Caki2 (cell line): ENCODE measurements at regions not wholly inside any gene's neighbourhood (a gene's known extent, or its start where the extent isn't known, plus 50 kb on each side); places are given as distances from the start of the nearest gene placed in this dataset.
"Not testable (repeated sequence)": the region's sequence is repeated elsewhere in the genome, so short reads cannot be mapped to it uniquely, and the experiment has no call there.

Source experiments
- DNase-seq: peaks from one replicate; pipeline ENCODE4 v3.0.0-alpha.2; 2015; ENCODE audit warnings: low read depth
- in situ Hi-C: cut with HindIII; loops from 2 replicates; pipeline ENCODE4 v1.10.0; 2016; ENCODE audit warnings: low sequenced_read_pairs, low pct_unique_long_range_greater_than_20kb, mixed read lengths

DNA sequence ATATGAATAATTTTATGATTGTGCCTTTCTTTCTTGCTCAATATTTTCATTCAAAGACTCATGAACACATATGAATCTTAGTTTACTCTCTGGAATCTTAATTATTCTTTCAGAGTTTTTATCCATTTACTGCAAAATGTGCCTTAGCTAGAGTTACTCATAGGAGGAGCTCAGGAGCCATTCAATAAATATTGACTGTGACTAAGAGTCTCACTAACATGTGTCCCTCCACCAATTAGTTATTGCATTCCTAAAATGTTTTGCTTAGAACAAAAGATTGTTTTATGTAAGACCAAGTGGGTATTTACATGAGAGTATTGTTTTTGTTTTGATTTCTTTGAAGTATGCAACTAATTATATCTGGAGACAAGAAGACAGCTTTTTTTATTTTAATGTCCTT lies 218.4 kb upstream of the MAST4 start:
- in situ Hi-C loops: no loop called here
- no peak for DNase-seq

- no peak for DNase-seq
- in situ Hi-C loops: no loop called here
Observed at GRCh38 chr5:66378407-66378806, 217.8 kb upstream of the MAST4 start.

DNA sequence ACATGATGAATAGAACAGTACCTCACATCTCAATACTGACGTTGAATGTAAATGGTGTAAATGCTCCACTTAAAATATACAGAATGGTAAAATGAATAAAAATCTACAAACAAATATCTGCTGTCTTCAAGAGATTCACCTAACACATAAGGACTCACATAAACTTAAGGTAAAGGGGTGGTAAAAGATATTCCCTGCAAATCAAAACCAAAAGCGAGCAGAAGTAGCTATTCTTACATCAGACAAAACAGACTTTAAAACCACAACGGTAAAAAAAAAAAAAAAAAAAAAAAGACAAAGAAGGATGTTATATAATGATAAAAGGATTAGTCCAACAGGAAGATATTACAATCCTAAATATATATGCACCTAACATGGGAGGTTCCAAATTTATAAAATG lies 214.0 kb upstream of the MAST4 start:
- no peak for DNase-seq
- in situ Hi-C loops: no loop called here

DNA sequence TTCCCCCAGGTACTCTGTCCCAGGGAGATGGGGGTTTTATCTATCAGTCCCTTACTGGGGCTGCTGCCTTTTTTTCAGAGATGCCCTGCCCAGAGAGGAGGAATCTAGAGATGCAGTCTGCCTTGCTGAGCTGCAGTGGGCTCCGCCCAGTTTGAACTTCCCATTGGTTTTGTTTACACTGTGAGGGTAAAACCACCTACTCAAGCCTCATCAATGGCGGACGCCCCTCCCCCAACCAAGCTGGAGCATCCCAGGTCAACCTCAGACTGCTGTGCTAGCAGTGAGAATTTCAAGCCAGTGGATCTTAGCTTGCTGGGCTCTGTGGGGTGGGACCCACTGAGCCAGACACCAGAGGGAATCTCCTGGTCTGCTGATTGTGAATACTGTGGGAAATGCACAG lies 191.0 kb upstream of the MAST4 start:
- in situ Hi-C loops, DNase-seq: not testable (repeated sequence)

DNA sequence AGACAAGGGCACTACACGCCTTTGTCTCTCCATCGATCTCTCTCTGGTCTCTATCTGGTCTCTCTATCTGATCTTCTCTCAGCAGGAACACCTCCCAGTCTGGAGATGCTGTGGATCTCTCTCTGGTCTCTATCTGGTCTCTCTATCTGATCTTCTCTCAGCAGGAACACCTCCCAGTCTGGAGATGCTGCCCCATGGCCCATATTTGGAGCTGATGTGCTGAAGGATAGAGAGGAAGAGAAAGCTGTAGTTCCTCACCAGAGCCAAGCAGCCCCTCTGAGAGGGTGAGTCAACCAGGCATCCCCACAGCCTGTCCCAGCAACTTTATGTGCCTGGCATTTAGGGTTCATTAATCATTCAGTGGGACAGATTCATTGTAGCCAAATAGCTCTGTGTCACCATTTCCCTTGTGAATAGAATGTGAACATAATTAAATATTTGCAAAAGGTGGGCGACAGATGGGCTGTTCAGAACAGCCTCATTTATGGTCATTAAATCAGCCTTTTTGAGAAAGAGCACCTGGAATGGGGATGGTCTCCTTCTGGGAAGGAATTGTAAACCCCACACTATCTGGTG lies 189.3 kb upstream of the MAST4 start:
- in situ Hi-C loops: no loop called here

GRCh38 chr5:66407765-66408164 lies 188.4 kb upstream of the MAST4 start:
- in situ Hi-C loops: no loop called here
- no peak for DNase-seq

More for the DNA sequence above, 189.3 kb upstream of the MAST4 start:
- no peak for DNase-seq

- in situ Hi-C loops: no loop called here
- no peak for DNase-seq
Observed at GRCh38 chr5:66408576-66408975, 187.6 kb upstream of the MAST4 start.

- no peak for DNase-seq
- in situ Hi-C loops: no loop called here
Observed at GRCh38 chr5:66410122-66410521, 186.1 kb upstream of the MAST4 start.

GRCh38 chr5:66411701-66412100 lies 184.5 kb upstream of the MAST4 start:
- DNase-seq: no peak
- in situ Hi-C loops: no loop called here

- no peak for DNase-seq
- in situ Hi-C loops: no loop called here
Observed at GRCh38 chr5:66413931-66414330, 182.3 kb upstream of the MAST4 start.

- no peak for DNase-seq
- in situ Hi-C loops: no loop called here
Observed at GRCh38 chr5:66415208-66415607, 181.0 kb upstream of the MAST4 start.

- in situ Hi-C loops: no loop called here
- no peak for DNase-seq
Observed at GRCh38 chr5:66416698-66417097, 179.5 kb upstream of the MAST4 start.

DNA sequence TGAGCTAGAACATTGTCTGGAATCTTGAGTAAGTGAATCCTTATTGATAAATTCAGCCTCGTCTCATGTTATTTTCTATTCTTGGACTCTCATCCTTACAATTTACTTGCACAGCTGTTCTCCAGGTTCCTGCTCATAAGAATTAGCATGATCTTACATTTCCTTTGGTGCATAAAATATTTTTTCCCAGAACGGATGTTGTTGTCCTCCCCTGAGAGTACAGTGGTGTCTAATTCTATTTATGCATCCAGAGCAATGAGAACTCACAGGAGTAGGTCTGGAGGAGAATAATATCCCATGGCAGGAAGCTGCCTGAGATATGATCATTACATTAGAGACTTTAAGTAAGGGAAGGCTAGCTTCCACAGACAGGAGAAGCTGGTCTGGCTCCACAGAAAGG lies 178.4 kb upstream of the MAST4 start:
- DNase-seq: no peak
- in situ Hi-C loops: no loop called here

GRCh38 chr5:66423484-66423883 lies 172.7 kb upstream of the MAST4 start:
- in situ Hi-C loops: no loop called here
- no peak for DNase-seq

- no peak for DNase-seq
- in situ Hi-C loops: no loop called here
Observed at GRCh38 chr5:66425842-66426241, 170.4 kb upstream of the MAST4 start.

DNA sequence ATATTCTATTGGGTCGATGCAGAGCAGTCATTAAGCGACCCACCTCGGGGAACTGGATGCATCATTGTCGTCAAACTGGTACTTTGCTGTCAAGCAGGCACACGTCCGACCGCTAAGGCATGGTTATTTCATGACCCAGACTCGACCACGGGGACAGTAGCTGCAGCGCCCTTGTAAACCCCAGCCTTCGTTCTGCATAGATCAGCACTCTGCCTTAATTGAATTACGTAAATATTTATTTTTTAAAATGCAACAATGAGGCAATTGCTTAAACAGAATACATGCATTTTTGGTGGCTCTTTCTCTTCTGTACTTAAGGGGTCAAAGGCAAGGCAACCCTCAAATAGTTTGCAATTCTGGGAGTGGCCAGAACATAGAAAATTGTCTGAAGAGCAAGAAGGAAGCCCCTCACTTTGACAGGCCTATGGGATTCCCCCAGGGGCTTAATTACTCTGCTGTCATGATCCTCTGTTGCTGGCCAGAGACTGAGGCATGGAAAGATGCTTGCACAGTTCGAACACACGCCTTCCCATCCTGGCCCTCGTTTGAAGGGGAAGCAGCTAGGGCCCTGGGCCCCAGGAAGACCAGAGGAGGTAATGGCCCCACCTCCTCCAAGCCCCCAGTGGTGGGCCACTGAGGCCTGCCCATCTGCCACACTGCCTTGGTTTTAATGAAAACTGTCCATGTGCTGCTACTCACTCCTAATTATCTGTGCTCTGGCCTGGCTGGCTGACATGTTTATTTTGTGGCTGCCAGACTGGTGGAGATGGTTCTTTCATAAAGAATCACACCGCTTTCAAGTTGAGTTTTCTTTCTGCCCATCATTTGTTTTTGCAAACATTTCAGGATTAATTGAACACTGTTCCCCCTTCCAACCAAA lies 169.7 kb upstream of the MAST4 start:
- DNase-seq: no peak
- in situ Hi-C loops: no loop called here

DNA sequence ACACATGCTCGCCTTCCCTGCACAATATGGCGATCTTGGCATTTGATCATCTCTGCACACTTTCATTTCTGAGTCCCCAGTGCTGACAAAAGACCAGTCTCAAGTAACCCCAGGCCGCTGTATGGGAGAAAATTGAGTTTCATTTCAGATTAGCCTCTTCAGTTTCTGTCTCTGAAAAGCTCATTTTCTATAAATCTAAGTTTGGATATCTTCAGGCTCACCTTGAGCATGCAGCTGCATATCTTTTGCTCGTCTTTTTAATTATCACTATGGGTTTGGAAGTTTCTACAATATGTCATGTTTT lies 169.1 kb upstream of the MAST4 start:
- in situ Hi-C loops: no loop called here
- DNase-seq: no peak

DNA sequence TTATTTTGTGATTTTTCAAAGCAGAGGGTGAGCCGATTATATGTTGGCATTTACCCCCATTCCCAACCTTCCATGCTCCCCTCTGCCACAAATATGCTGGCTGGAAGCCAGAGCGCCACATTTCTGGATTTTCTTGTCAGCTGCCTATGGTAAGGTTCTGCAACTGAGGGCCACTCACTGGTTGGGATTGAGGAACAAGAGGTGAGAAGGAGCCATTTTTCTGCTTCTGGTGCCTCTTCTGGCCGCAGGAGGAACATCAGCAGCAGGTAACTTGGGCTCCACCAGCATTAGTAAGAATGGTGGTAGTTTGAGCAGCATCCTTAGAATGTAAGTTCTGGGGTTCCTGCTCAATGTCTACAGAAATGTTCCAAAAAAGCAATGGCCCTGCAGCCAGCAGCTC lies 159.5 kb upstream of the MAST4 start:
- in situ Hi-C loops: no loop called here
- no peak for DNase-seq

GRCh38 chr5:66438087-66438486 lies 158.1 kb upstream of the MAST4 start:
- no peak for DNase-seq
- in situ Hi-C loops: no loop called here

DNA sequence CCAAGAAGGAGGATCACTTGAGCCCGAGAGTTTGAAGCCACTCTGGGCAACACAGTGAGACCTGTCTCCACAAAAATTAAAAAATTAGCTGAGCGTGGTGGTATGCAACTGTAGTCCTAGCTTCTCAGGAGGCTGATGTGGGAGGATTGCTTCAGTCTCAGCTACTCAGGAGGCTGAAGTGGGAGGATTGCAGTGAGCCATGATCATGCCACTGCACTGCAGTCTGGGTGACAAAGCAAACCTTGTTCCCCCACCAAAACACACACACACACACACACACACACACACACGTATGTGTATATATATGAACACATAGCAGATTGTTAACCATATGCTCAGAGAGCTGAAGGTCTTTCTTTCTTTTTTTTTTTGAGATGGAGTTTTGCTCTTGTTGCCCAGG lies 157.5 kb upstream of the MAST4 start:
- in situ Hi-C loops: no loop called here
- no peak for DNase-seq
